Caco-2 (cell line): ENCODE measurements at regions not wholly inside any gene's neighbourhood (a gene's known extent, or its start where the extent isn't known, plus 50 kb on each side); places are given as distances from the start of the nearest gene placed in this dataset.

ENCODE experiments used
- BruUV-seq: library from RNA; stranded (reverse); fragments of 400-500 nt; replicated peaks from 2 replicates; lab custom pipeline; 2021; lab: Mats Ljungman, UMichigan
- CTCF ChIA-PET: fragments of 300-600 bp; sonication (Branson Sonifier 250); formaldehyde crosslinking; loops from one replicate; lab custom pipeline; 2022; ENCODE audit warnings: antibody characterized with exemption; lab: Charles Lee
- POLR2A ChIA-PET: fragments of 300-600 bp; sonication (Branson Sonifier 250); formaldehyde crosslinking; loops from one replicate; lab custom pipeline; 2022; ENCODE audit warnings: antibody characterized with exemption; lab: Charles Lee
- DNase-seq, 2 experiments: peaks; one replicate each; pipeline versions ENCODE4 v3.0.0 to v3.0.0-alpha.2; 2020 to 2022
- H3K27me3 ChIP-seq: replicated peaks from 2 replicates; pipeline ENCODE4 v1.6.0; 2011; ENCODE audit warnings: low read length; ENCODE audit not compliant: control insufficient read depth, insufficient read depth
- H3K36me3 ChIP-seq: 2 replicates; pipeline ENCODE4 v1.5.1; 2011; ENCODE audit warnings: low read length; ENCODE audit not compliant: control insufficient read depth, insufficient read depth
- H3K4me1 ChIP-seq: fragments of 250-450 bp; sonication (Bioruptor Pico); 2 replicates; pipeline ENCODE4 v1.5.1; 2020; ENCODE audit warnings: mild to moderate bottlenecking
- H3K4me3 ChIP-seq: 2 replicates; pipeline ENCODE4 v1.5.1; 2011; ENCODE audit warnings: low read depth, mild to moderate bottlenecking, control low read depth, low read length
- H3K9me3 ChIP-seq: fragments of 250-450 bp; sonication (Bioruptor Pico); 2 replicates; pipeline ENCODE4 v1.5.1; 2020; ENCODE audit warnings: mild to moderate bottlenecking, moderate library complexity
- H3K27ac Mint-ChIP-seq: one replicate; pipeline ENCODE4 v1.8.0; 2022; ENCODE audit warnings: mixed read lengths; ENCODE audit not compliant: unreplicated experiment
- H3K27me3 Mint-ChIP-seq: one replicate; pipeline ENCODE4 v1.8.0; 2022; ENCODE audit warnings: mixed read lengths; ENCODE audit not compliant: insufficient read depth, unreplicated experiment
- H3K36me3 Mint-ChIP-seq: one replicate; pipeline ENCODE4 v1.8.0; 2022; ENCODE audit warnings: mild to moderate bottlenecking, mixed read lengths; ENCODE audit not compliant: insufficient read depth, unreplicated experiment
- H3K4me1 Mint-ChIP-seq: one replicate; pipeline ENCODE4 v1.8.0; 2022; ENCODE audit warnings: low read depth, mixed read lengths; ENCODE audit not compliant: unreplicated experiment
- H3K4me3 Mint-ChIP-seq: one replicate; pipeline ENCODE4 v1.8.0; 2022; ENCODE audit warnings: mild to moderate bottlenecking, moderate library complexity, mixed read lengths; ENCODE audit not compliant: unreplicated experiment
- H3K9me3 Mint-ChIP-seq: one replicate; pipeline ENCODE4 v1.8.0; 2022; ENCODE audit warnings: mixed read lengths; ENCODE audit not compliant: unreplicated experiment
- CTCF ChIP-seq, 2 experiments: fragments of 200-600 bp in 1 of 2; IDR thresholded peaks; 1 replicate in 1 of 2; 2 replicates in 1 of 2; pipeline versions ENCODE4 v1.5.1 to v1.8.0; 2011 to 2022; ENCODE audit warnings: antibody characterized with exemption in 1 of 2, control low read depth in 1 of 2, inconsistent platforms in 1 of 2, low read depth in 1 of 2, low read length in 1 of 2, mild to moderate bottlenecking in 1 of 2, moderate library complexity in 1 of 2; ENCODE audit not compliant: insufficient read depth in 1 of 2, severe bottlenecking in 1 of 2, unreplicated experiment in 1 of 2
- intact Hi-C: fragments of 100-400 bp; cut with micrococcal nuclease; formaldehyde crosslinking; loops from one replicate; pipeline ENCODE4 v1.10.0; 2022; ENCODE audit not compliant: unreplicated experiment

DNA sequence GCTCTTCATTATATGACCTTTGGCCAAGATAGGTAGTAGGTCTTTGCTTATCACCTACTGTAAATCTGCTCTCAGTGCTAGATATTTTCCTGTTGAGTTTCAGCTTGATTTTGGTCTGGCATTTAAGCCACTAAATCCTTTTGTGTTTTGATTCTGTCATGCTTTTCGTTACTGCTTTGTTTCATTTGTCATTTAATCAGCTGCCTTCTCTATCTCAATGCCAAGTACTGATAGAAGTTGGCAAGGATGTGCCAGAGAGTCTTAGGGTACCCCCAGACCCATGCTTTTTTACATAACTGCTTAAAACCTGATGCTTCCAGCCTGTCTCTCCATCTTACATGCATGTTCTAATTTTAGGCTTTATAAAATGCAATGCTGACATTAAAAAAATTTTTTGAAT lies 300.1 kb upstream of the SASH1 start:
- Histone ChIP-seq H3K9me3 (peaks cover 4% of the 10 kb centered on the region; the same call in 1 of the 2 replicates), H3K27me3 (no peaks in the 10 kb centered on the region), H3K36me3 (no peaks in the 10 kb centered on the region), H3K4me3 (no peak overlapping the region), H3K4me1 (0 out of 2 replicates have a peak, but pooled peaks cover 8% of the 10 kb centered on the region)
- no peaks in the 10 kb centered on the region for H3K27me3 Mint-ChIP-seq
- H3K4me3 Mint-ChIP-seq = no peak overlapping the region
- POLR2A ChIA-PET = no interaction called here
- BruUV-seq = no TSS peak
- peaks cover 12% of the 10 kb centered on the region for H3K9me3 Mint-ChIP-seq
- DNase-seq = no peak
- peaks cover 12% of the 10 kb centered on the region for H3K4me1 Mint-ChIP-seq
- intact Hi-C loops = no loop called here
- no peak overlapping the region for H3K27ac Mint-ChIP-seq
- no peaks in the 10 kb centered on the region for H3K36me3 Mint-ChIP-seq
- TF ChIP-seq CTCF (IDR thresholded peaks at IDR 0.05; ENCODE audit: insufficient read depth in 1 of 2, low read depth in 1 of 2, low read length in 1 of 2, severe bottlenecking in 1 of 2, unreplicated experiment in 1 of 2) = no peak
- CTCF ChIA-PET = no interaction called here

GRCh38 chr6:148044261-148044751 lies 298.3 kb upstream of the SASH1 start:
- Mint-ChIP-seq H3K36me3 (no peaks in the 10 kb centered on the region), H3K4me1 (peaks cover 12% of the 10 kb centered on the region), H3K27me3 (no peaks in the 10 kb centered on the region), H3K27ac (no peak overlapping the region), H3K4me3 (no peak overlapping the region), H3K9me3 (peaks cover 20% of the 10 kb centered on the region)
- BruUV-seq = no TSS peak
- intact Hi-C loops = no loop called here
- TF ChIP-seq CTCF (IDR thresholded peaks at IDR 0.05; ENCODE audit: insufficient read depth in 1 of 2, low read depth in 1 of 2, low read length in 1 of 2, severe bottlenecking in 1 of 2, unreplicated experiment in 1 of 2) = no peak
- peaks cover 4% of the 10 kb centered on the region; the same call in 1 of the 2 replicates for H3K9me3 ChIP-seq
- ChIA-PET CTCF (no interaction called here), POLR2A (no interaction called here)
- H3K27me3 ChIP-seq = no peaks in the 10 kb centered on the region
- 0 out of 2 replicates have a peak, but pooled peaks cover 8% of the 10 kb centered on the region for H3K4me1 ChIP-seq
- H3K36me3 ChIP-seq = no peaks in the 10 kb centered on the region
- DNase-seq = no peak
- H3K4me3 ChIP-seq = no peak overlapping the region

- intact Hi-C loops = no loop called here
These were observed 297.7 kb upstream of the SASH1 start for GRCh38 chr6:148044921-148045320.

More at GRCh38 chr6:148044921-148045320, 297.7 kb upstream of the SASH1 start:
- Histone ChIP-seq H3K4me3 (no peak overlapping the region), H3K36me3 (no peaks in the 10 kb centered on the region), H3K9me3 (peaks cover 4% of the 10 kb centered on the region; the same call in 1 of the 2 replicates), H3K4me1 (0 out of 2 replicates have a peak, but pooled peaks cover 8% of the 10 kb centered on the region), H3K27me3 (no peaks in the 10 kb centered on the region)
- Mint-ChIP-seq H3K4me3 (no peak overlapping the region), H3K4me1 (peaks cover 12% of the 10 kb centered on the region), H3K27ac (no peak overlapping the region), H3K36me3 (no peaks in the 10 kb centered on the region), H3K27me3 (no peaks in the 10 kb centered on the region), H3K9me3 (peaks cover 20% of the 10 kb centered on the region)
- no TSS peak for BruUV-seq
- ChIA-PET CTCF (no interaction called here), POLR2A (no interaction called here)
- no peak for TF ChIP-seq CTCF (IDR thresholded peaks at IDR 0.05; ENCODE audit: insufficient read depth in 1 of 2, low read depth in 1 of 2, low read length in 1 of 2, severe bottlenecking in 1 of 2, unreplicated experiment in 1 of 2)
- DNase-seq = no peak
